AG10803 (cell line): ENCODE measurements at regions not wholly inside any gene's neighbourhood (a gene's known extent, or its start where the extent isn't known, plus 50 kb on each side); places are given as distances from the start of the nearest gene placed in this dataset.

ENCODE experiments used
- DNase-seq: peaks from one replicate; pipeline ENCODE4 v3.0.0; 2010; ENCODE audit warnings: low read depth
- H3K4me3 ChIP-seq: 2 replicates; pipeline ENCODE4 v1.5.1; 2011; ENCODE audit warnings: mild to moderate bottlenecking, low read length, control low read depth
- TF ChIP-seq, protein P1 (sequence below): conservative IDR thresholded peaks from 2 replicates; pipeline ENCODE4 v1.5.1; 2011; ENCODE audit warnings: mild to moderate bottlenecking, low read length, control low read depth, inconsistent platforms

DNA sequence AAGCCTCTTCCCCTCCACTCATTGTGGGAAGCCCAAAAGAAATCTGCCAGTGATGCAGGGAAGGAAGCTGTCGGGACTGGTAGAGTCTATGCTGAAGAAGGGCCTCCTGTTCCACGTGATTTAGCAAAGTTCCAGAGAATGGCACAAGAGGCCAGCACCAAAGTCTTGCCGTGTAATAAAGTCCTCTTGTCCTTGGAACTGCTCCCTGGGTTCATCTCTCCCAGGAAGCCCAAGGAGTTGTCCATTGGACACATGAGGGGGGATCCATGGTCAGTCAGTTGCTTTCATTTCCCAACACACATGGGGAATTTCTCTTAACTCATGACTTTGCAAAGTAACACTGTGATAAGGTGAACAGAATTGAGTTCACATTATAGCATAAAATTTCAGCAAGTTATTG is 116.1 kb upstream of the RAB4A start:
- DNase-seq, result no peak
- TF ChIP-seq, protein P1, sequence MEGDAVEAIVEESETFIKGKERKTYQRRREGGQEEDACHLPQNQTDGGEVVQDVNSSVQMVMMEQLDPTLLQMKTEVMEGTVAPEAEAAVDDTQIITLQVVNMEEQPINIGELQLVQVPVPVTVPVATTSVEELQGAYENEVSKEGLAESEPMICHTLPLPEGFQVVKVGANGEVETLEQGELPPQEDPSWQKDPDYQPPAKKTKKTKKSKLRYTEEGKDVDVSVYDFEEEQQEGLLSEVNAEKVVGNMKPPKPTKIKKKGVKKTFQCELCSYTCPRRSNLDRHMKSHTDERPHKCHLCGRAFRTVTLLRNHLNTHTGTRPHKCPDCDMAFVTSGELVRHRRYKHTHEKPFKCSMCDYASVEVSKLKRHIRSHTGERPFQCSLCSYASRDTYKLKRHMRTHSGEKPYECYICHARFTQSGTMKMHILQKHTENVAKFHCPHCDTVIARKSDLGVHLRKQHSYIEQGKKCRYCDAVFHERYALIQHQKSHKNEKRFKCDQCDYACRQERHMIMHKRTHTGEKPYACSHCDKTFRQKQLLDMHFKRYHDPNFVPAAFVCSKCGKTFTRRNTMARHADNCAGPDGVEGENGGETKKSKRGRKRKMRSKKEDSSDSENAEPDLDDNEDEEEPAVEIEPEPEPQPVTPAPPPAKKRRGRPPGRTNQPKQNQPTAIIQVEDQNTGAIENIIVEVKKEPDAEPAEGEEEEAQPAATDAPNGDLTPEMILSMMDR, result no peak
- no peak overlapping the region for H3K4me3 ChIP-seq

DNA sequence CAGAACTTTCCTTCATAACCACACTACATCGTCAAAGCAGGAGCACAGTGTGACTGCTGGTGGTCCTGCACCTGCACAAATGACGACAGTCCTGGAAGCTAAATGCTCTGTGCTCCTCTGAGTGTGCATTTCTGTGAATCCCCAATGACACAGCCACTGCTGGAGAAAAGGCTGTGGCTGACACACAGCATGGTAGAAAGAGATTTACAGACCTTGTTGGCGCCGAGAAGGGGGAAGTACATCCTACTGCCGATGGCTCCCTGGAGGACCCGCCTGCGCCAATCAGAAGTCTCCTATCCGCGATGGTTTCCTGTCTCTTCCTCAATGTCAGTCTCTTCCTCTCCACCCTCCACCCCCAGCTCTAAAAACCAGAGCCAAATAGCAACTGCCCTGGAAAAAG is 115.4 kb upstream of the RAB4A start:
- no peak for DNase-seq
- TF ChIP-seq, protein P1, result no peak
- no peak overlapping the region for H3K4me3 ChIP-seq

DNA sequence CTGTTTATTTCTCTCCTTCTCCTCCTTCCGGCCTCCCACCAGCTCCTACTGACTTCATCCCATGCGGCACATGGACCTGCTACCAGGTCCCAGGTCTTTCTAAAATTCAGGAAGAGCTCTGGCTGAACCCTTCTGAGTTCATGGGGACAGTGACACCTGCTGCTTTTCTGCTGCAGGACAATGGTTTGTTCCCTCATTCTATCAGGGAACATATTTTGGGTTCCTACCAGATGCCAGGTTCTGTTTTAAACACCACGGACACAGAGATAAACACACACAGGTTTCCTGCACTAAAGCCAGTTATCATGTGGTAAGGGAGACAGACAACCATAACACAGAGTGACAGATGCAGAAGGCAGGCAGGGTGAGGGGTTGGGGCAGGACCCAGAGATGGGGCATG is 114.0 kb upstream of the RAB4A start:
- DNase-seq, result no peak
- no peak overlapping the region for H3K4me3 ChIP-seq
- TF ChIP-seq, protein P1, result peak; percentile 38

DNA sequence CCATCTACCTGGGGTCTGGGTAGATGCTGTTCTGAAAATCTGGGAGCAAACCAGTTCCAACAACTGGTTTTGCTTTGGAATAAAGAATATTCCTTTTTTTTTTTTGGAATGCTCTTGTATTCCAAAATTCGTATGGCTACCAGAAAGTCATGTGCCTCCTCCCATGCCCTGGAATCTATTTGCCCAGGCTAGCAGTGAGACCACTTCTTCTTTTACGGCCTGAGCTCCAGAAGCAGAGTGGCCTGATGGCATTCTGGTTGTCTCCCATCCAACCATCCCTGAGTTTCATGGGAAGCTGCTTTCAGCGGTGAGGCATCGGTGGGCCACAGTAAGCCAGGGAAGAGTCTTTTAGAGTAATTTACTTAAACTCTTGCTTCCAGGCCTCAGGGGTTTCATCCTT is 113.4 kb upstream of the RAB4A start:
- H3K4me3 ChIP-seq, result no peak overlapping the region
- TF ChIP-seq, protein P1, result no peak
- no peak for DNase-seq

DNA sequence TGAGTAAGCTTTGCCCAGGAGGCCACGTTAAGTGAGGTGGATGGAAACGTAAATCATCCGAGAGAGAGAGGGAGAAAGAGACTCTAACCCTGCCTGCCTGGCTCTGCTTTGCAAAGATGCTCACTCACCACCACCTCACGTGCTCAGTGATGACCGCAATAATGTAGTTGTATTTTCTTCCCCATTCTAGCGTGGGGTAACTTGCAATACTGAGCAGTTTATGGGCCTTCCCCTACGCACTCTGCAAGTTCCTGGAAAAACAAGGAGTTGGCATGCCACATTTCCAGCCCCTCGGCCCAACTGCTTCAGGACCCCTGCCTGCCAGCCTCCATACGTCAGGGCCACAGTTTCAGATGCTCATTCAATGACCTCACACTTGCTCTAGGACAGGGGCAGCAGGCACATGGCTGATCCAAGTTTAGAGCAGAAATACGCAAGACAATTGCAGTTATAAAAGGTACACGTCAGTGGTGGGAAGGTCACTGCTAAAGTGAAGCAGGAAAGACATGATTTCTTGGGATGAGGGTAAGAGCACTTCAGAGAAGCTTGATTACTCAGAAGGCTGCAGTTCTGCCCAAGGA is 112.5 kb upstream of the RAB4A start:
- DNase-seq, result no peak
- no peak overlapping the region for H3K4me3 ChIP-seq

DNA sequence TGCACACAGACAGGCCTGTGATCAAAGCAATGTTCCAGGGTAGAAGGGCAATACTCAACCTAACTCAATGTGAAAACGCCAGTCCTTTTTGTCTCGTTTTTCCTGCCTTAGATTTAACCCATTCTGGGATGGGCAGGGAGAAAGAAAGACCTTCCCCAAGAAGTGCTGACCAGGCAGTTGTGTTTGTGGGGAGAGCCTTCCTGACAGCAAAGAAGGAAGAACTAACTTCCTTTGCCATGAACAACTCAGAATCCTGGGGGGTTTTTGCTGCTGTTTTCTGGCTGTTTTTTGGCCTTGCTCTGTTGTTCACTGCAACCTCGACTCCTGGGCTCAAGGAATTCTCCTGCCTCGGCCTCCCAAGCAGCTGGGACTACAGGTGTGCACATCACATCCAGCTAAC is 112.0 kb upstream of the RAB4A start:
- DNase-seq, result no peak
- no peak overlapping the region for H3K4me3 ChIP-seq
- TF ChIP-seq, protein P1, result no peak

More for the DNA sequence above, 112.5 kb upstream of the RAB4A start:
- TF ChIP-seq, protein P1, result no peak

DNA sequence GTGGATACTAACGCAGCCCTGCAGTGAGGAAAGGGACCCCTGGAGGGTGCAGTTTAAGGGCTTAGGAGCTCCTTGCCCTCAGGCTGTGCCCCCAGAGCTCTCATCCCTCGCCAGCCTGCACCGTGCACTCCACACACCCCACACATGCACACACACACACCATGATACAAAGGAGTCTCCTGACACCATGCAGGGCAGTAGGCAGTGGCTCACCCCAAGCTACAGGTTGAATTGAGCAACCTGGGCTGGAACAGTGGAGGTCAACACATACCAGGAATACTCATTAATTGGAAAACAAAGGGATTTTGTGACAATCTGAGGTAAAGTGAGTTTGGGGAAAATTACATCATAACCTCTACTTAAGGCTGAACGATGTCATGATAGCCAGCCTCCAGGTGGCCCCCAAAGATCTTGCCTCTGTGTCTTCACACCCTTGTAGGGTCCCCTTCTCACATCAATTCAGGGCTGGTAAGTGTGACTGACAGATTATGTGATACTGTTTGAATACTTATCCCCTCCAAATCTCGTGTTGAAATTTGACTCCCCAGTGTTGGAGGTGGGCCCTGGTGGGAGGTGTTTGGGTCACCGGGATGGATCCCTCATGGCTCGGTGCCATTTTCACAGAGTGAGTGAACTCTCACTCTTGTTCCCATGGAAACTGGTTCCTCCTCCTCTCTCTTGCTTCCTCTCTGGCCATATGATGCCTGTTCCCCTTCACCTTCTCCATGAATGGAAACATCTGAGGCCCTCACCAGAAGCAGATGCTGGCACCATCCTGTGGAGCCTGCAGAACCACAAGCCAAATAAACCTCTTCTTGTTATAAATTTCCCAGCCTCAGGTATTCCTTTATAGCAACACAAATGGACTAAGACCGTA is 111.0 kb upstream of the RAB4A start:
- DNase-seq, result no peak
- TF ChIP-seq, protein P1, result no peak
- no peak overlapping the region for H3K4me3 ChIP-seq
